ENCODE measurements at regions not wholly inside any gene's neighbourhood (a gene's known extent, or its start where the extent isn't known, plus 50 kb on each side); places are given as distances from the start of the nearest gene placed in this dataset.

DNA sequence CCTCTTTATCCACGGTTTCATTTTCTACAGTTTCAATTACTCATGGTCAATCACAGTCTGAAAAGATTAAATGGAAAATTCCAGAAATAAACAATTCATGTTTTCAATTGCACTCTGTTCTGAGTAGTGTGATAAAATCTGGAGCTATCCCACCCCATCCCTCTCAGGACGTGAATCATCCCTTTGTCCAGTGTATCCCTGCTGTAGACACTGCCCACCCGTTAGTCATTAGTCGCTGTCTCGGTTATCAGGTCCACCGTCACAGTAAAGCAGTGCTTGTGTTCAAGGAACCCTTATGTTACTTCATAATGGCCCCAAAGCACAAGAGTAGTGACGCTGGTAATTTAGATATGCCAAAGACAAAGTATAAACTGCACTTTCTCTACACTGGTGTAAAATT is 141.0 kb upstream of the LMNTD1 start:
- no peaks in the 10 kb centered on the region for H3F3A ChIP-seq (ENCODE audit: insufficient read depth, low read length, poor library complexity, severe bottlenecking)
- no peak overlapping the region for H3K27ac ChIP-seq (ENCODE audit: low read length)
- no peak overlapping the region for H2AFZ ChIP-seq (ENCODE audit: low read depth, low read length)
- H3K4me2 ChIP-seq (ENCODE audit: low read length), result no peak overlapping the region
- H3K9ac ChIP-seq (ENCODE audit: low read length), result no peak overlapping the region
- H3K36me3 ChIP-seq (ENCODE audit: insufficient read depth, low read length), result no peaks in the 10 kb centered on the region
- no peaks in the 10 kb centered on the region for H3K79me2 ChIP-seq (replicated peaks; ENCODE audit: insufficient read depth, low read length)
- no peak overlapping the region for H3K4me3 ChIP-seq (ENCODE audit: low read length)
- H3K9me2 ChIP-seq (ENCODE audit: insufficient read depth, low read length), result no peaks in the 10 kb centered on the region
- no peaks in the 10 kb centered on the region for H3K9me3 ChIP-seq (ENCODE audit: low read length)
- no peaks in the 10 kb centered on the region for H4K20me1 ChIP-seq (ENCODE audit: insufficient read depth)
- TF ChIP-seq EP300 (conservative IDR thresholded peaks at IDR 0.05; ENCODE audit: poor library complexity, severe bottlenecking) (no peak), REST (IDR thresholded peaks at IDR 0.05; ENCODE audit: borderline replicate concordance) (no peak), MXI1 (conservative IDR thresholded peaks at IDR 0.05; ENCODE audit: poor library complexity, severe bottlenecking) (no peak), CTCF (IDR thresholded peaks at IDR 0.05; ENCODE audit: poor library complexity, severe bottlenecking) (no peak), RAD21 (conservative IDR thresholded peaks at IDR 0.05) (no peak), EZH2 (IDR thresholded peaks at IDR 0.05; ENCODE audit: borderline replicate concordance, insufficient read depth, low read length, poor library complexity, severe bottlenecking) (no peak), TAF1 (IDR thresholded peaks at IDR 0.05; ENCODE audit: low read depth) (no peak), POLR2AphosphoS5 (IDR thresholded peaks at IDR 0.05) (no peak), SMC3 (conservative IDR thresholded peaks at IDR 0.05; ENCODE audit: poor library complexity) (no peak)
- no peaks in the 10 kb centered on the region for H3K27me3 ChIP-seq (ENCODE audit: insufficient read depth, low read depth, low read length)

- no peak overlapping the region for H3K4me2 ChIP-seq (ENCODE audit: low read length)
- no peak overlapping the region for H3K9ac ChIP-seq (ENCODE audit: low read length)
- no peaks in the 10 kb centered on the region for H4K20me1 ChIP-seq (ENCODE audit: insufficient read depth)
- H3K27ac ChIP-seq (ENCODE audit: low read length), result no peak overlapping the region
- H3K36me3 ChIP-seq (ENCODE audit: insufficient read depth, low read length), result no peaks in the 10 kb centered on the region
- no peaks in the 10 kb centered on the region for H3F3A ChIP-seq (ENCODE audit: insufficient read depth, low read length, poor library complexity, severe bottlenecking)
- H3K4me3 ChIP-seq (ENCODE audit: low read length), result no peak overlapping the region
- H3K9me3 ChIP-seq (ENCODE audit: low read length), result no peaks in the 10 kb centered on the region
- no peaks in the 10 kb centered on the region for H3K79me2 ChIP-seq (replicated peaks; ENCODE audit: insufficient read depth, low read length)
- TF ChIP-seq CTCF (IDR thresholded peaks at IDR 0.05; ENCODE audit: poor library complexity, severe bottlenecking) (no peak), EP300 (conservative IDR thresholded peaks at IDR 0.05; ENCODE audit: poor library complexity, severe bottlenecking) (no peak), RAD21 (conservative IDR thresholded peaks at IDR 0.05) (no peak), POLR2AphosphoS5 (IDR thresholded peaks at IDR 0.05) (no peak), SMC3 (conservative IDR thresholded peaks at IDR 0.05; ENCODE audit: poor library complexity) (no peak), MXI1 (conservative IDR thresholded peaks at IDR 0.05; ENCODE audit: poor library complexity, severe bottlenecking) (no peak), REST (IDR thresholded peaks at IDR 0.05; ENCODE audit: borderline replicate concordance) (no peak), TAF1 (IDR thresholded peaks at IDR 0.05; ENCODE audit: low read depth) (no peak), EZH2 (IDR thresholded peaks at IDR 0.05; ENCODE audit: borderline replicate concordance, insufficient read depth, low read length, poor library complexity, severe bottlenecking) (no peak)
- H2AFZ ChIP-seq (ENCODE audit: low read depth, low read length), result no peak overlapping the region
- no peaks in the 10 kb centered on the region for H3K9me2 ChIP-seq (ENCODE audit: insufficient read depth, low read length)
- H3K27me3 ChIP-seq (ENCODE audit: insufficient read depth, low read depth, low read length), result no peaks in the 10 kb centered on the region
These were observed 142.5 kb upstream of the LMNTD1 start for GRCh38 chr12:25695574-25695973.

Data from neural cell (in vitro differentiated cells).